Hippocampal formation (tissue), 2 donors: ENCODE measurements at regions not wholly inside any gene's neighbourhood (a gene's known extent, or its start where the extent isn't known, plus 50 kb on each side); places are given as distances from the start of the nearest gene placed in this dataset.
"Not testable (repeated sequence)": the region's sequence is repeated elsewhere in the genome, so short reads cannot be mapped to it uniquely, and the experiment has no call there.

Experiments used
- DNase-seq, 2 donors: peaks; one replicate each; lab custom pipeline; 2025; lab: John Stamatoyannopoulos, UW

GRCh38 chr1:101185421-101185820 lies 51.4 kb upstream of the S1PR1 start:
- no peak for DNase-seq

- no peak for DNase-seq
Measured at GRCh38 chr1:101183388-101183699, 53.5 kb upstream of the S1PR1 start.

GRCh38 chr1:101182627-101183387 lies 54.0 kb upstream of the S1PR1 start:
- DNase-seq = no peak

- DNase-seq = no peak
Measured at GRCh38 chr1:101181930-101182329, 54.9 kb upstream of the S1PR1 start.

GRCh38 chr1:101178688-101179491 lies 57.9 kb upstream of the S1PR1 start:
- DNase-seq = no peak

GRCh38 chr1:101178341-101178687 lies 58.5 kb upstream of the S1PR1 start:
- DNase-seq = no peak

- no peak for DNase-seq
Measured at GRCh38 chr1:101175886-101176285, 60.9 kb upstream of the S1PR1 start.

- DNase-seq = no peak
Measured at GRCh38 chr1:101175466-101175865, 61.4 kb upstream of the S1PR1 start.

- DNase-seq = no peak
Measured at GRCh38 chr1:101174722-101175121, 62.1 kb upstream of the S1PR1 start.

- not testable (repeated sequence) for DNase-seq
Measured at GRCh38 chr1:101174298-101174697, 62.5 kb upstream of the S1PR1 start.

- DNase-seq = no peak
Measured at GRCh38 chr1:101170506-101171050, 66.2 kb upstream of the S1PR1 start.

GRCh38 chr1:101167891-101168290 lies 68.9 kb upstream of the S1PR1 start:
- no peak for DNase-seq

GRCh38 chr1:101166583-101167120 lies 70.2 kb upstream of the S1PR1 start:
- no peak for DNase-seq

GRCh38 chr1:101165954-101166353 lies 70.9 kb upstream of the S1PR1 start:
- DNase-seq = no peak

GRCh38 chr1:101165532-101165931 lies 71.3 kb upstream of the S1PR1 start:
- DNase-seq = no peak

GRCh38 chr1:101164776-101165175 lies 72.0 kb upstream of the S1PR1 start:
- no peak for DNase-seq

- no peak for DNase-seq
Measured at GRCh38 chr1:101162736-101163735, 73.8 kb upstream of the S1PR1 start.

GRCh38 chr1:101162300-101162699 lies 74.5 kb upstream of the S1PR1 start:
- DNase-seq = no peak

- DNase-seq = no peak
Measured at GRCh38 chr1:101161619-101162018, 75.2 kb upstream of the S1PR1 start.

- no peak for DNase-seq
Measured at GRCh38 chr1:101158424-101158823, 78.4 kb upstream of the S1PR1 start.

GRCh38 chr1:101154547-101154946 lies 82.3 kb upstream of the S1PR1 start:
- no peak for DNase-seq

GRCh38 chr1:101153692-101154091 lies 83.1 kb upstream of the S1PR1 start:
- DNase-seq = no peak
